Keratinocyte (primary cell): ENCODE measurements at regions not wholly inside any gene's neighbourhood (a gene's known extent, or its start where the extent isn't known, plus 50 kb on each side); places are given as distances from the start of the nearest gene placed in this dataset.
"Not testable (repeated sequence)": the region's sequence is repeated elsewhere in the genome, so short reads cannot be mapped to it uniquely, and the experiment has no call there.

ENCODE experiments used
- CTCF ChIP-seq, 3 experiments: IDR thresholded peaks in 1 of 3; conservative IDR thresholded peaks in 1 of 3; optimal IDR thresholded peaks in 1 of 3; 2 replicates in 2 of 3; 3 replicates in 1 of 3; pipeline versions ENCODE3 to v1.5.1; 2011; ENCODE audit warnings: low read length in 3 of 3, mild to moderate bottlenecking in 3 of 3, moderate library complexity in 2 of 3, control low read depth in 1 of 3, inconsistent platforms in 1 of 3; ENCODE audit not compliant: insufficient read depth in 2 of 3; ENCODE audit errors: extremely low read depth in 1 of 3
- EZH2 ChIP-seq: IDR thresholded peaks from one replicate; pipeline ENCODE4 v1.6.1; 2012; ENCODE audit warnings: inconsistent platforms, mild to moderate bottlenecking, low read length, moderate library complexity

GRCh38 chr1:146448877-146449246 is 220.0 kb upstream of the NOTCH2NLA start:
- TF ChIP-seq CTCF (optimal IDR thresholded peaks at IDR 0.05 in 1 of 3, IDR thresholded peaks at IDR 0.05 in 1 of 3, conservative IDR thresholded peaks at IDR 0.05 in 1 of 3; ENCODE audit: extremely low read depth in 1 of 3, insufficient read depth in 2 of 3, low read length in 3 of 3); EZH2: not testable (repeated sequence)
